ENCODE measurements at regions not wholly inside any gene's neighbourhood (a gene's known extent, or its start where the extent isn't known, plus 50 kb on each side); places are given as distances from the start of the nearest gene placed in this dataset.

DNA sequence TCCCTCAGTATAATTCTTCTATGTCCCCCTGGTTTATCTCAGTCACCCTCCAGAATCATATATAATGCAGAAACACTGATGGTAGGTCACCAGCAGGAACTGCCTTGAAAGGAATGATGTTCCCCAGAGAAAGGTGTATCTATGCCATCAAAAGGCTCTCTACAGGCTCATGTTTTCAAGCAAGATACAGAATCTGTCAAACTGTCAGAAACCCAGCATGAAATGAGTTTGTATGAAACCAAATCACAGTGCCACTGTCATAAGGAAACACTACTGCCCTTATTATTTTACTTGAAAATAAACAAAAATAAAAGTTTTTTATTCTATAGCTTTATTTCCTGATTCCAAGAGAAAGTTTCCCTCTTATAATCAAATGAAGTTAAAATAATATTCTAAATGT lies 1064.5 kb upstream of the DDX18 start:
- no peak overlapping the region for H3K4me3 ChIP-seq
- no peak overlapping the region for H2AFZ ChIP-seq
- H3K4me1 ChIP-seq (ENCODE audit: insufficient read depth) = peaks cover 9% of the 10 kb centered on the region
- no peak for ATAC-seq
- Mint-ChIP-seq H3K4me1 (peaks cover 10% of the 10 kb centered on the region), H3K4me3 (no peak overlapping the region), H3K27me3 (ENCODE audit: insufficient read depth, low read depth, poor library complexity) (no peaks in the 10 kb centered on the region), H3K36me3 (ENCODE audit: low read depth) (no peaks in the 10 kb centered on the region), H3K27ac (no peak overlapping the region), H3K9me3 (no peaks in the 10 kb centered on the region)
- H3K79me2 ChIP-seq (replicated peaks; ENCODE audit: insufficient read depth) = no peaks in the 10 kb centered on the region
- no peaks in the 10 kb centered on the region for H3F3A ChIP-seq (replicated peaks; ENCODE audit: low read depth)
- no peaks in the 10 kb centered on the region; the same call in 1 of the 2 replicates for H3K9me2 ChIP-seq (ENCODE audit: insufficient read depth)
- no peaks in the 10 kb centered on the region for H4K20me1 ChIP-seq (replicated peaks; ENCODE audit: insufficient read depth)
- no peak for DNase-seq (ENCODE audit: low spot score)
- H3K4me2 ChIP-seq = no peak overlapping the region
- H3K27me3 ChIP-seq (ENCODE audit: insufficient read depth) = no peaks in the 10 kb centered on the region
- H3K36me3 ChIP-seq (ENCODE audit: insufficient read depth) = no peaks in the 10 kb centered on the region
- TF ChIP-seq ZNF114 (CRISPR knock-in tag; IDR thresholded peaks at IDR 0.05) = no peak
- no peak for TF ChIP-seq CREB1 (CRISPR knock-in tag; IDR thresholded peaks at IDR 0.05; ENCODE audit: low read depth)
- no peak for TF ChIP-seq STAT1 (IDR thresholded peaks at IDR 0.05; ENCODE audit: unreplicated experiment)
- TF ChIP-seq, protein P1, sequence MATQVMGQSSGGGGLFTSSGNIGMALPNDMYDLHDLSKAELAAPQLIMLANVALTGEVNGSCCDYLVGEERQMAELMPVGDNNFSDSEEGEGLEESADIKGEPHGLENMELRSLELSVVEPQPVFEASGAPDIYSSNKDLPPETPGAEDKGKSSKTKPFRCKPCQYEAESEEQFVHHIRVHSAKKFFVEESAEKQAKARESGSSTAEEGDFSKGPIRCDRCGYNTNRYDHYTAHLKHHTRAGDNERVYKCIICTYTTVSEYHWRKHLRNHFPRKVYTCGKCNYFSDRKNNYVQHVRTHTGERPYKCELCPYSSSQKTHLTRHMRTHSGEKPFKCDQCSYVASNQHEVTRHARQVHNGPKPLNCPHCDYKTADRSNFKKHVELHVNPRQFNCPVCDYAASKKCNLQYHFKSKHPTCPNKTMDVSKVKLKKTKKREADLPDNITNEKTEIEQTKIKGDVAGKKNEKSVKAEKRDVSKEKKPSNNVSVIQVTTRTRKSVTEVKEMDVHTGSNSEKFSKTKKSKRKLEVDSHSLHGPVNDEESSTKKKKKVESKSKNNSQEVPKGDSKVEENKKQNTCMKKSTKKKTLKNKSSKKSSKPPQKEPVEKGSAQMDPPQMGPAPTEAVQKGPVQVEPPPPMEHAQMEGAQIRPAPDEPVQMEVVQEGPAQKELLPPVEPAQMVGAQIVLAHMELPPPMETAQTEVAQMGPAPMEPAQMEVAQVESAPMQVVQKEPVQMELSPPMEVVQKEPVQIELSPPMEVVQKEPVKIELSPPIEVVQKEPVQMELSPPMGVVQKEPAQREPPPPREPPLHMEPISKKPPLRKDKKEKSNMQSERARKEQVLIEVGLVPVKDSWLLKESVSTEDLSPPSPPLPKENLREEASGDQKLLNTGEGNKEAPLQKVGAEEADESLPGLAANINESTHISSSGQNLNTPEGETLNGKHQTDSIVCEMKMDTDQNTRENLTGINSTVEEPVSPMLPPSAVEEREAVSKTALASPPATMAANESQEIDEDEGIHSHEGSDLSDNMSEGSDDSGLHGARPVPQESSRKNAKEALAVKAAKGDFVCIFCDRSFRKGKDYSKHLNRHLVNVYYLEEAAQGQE (IDR thresholded peaks at IDR 0.05; ENCODE audit: unreplicated experiment) = no peak
- TF ChIP-seq JUNB (IDR thresholded peaks at IDR 0.05; ENCODE audit: unreplicated experiment) = no peak
- no peak for TF ChIP-seq NANOG (IDR thresholded peaks at IDR 0.05; ENCODE audit: borderline replicate concordance)
- TF ChIP-seq POLR2AphosphoS5 (IDR thresholded peaks at IDR 0.05; ENCODE audit: low read depth) = no peak
- no peak for TF ChIP-seq EZH2phosphoT487 (IDR thresholded peaks at IDR 0.05; ENCODE audit: unreplicated experiment)
- H3K27ac ChIP-seq (ENCODE audit: low read depth) = no peak overlapping the region

DNA sequence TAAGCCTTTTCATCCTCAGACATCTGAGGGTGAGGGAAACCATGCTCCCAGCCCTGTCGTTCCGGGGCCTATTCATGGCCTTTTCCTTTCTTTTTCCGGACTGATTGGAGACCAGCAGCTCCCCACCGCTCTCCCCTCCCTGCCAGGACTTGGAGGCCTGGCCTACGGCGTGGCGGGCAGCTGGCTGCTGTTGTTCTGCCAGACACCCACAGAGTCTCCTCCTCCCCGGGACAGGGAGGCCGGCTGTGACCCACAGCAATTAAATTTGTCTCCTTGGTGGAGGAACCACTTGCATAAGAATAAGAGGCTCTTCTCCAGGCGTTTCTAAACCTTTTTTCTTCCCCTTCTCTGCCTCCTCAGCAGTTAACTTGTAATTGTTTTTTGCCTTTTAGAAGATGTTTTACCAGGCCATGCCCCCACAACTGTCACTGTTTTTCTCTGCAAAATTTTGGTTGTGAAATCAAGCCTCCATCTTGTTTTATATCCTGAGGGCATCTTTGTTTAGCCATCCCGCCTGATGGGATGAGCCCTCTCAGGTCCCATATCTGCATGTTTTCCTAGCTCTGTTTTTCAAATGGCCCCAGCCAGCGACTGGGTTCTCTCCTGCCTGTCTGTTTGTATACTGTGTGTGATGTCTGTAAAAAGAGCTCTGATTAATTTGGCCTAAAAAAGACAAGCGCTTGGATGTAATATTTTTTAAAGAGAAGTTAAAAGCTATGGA lies 1060.0 kb upstream of the DDX18 start:
- H3K27me3 ChIP-seq (ENCODE audit: insufficient read depth) = no peaks in the 10 kb centered on the region
- peaks cover 15% of the 10 kb centered on the region for H3K4me1 ChIP-seq (ENCODE audit: insufficient read depth)
- no peaks in the 10 kb centered on the region for H3K79me2 ChIP-seq (replicated peaks; ENCODE audit: insufficient read depth)
- H3K27ac ChIP-seq (ENCODE audit: low read depth) = no peak overlapping the region; the same call in 1 of the 2 replicates
- H3K9me2 ChIP-seq (ENCODE audit: insufficient read depth) = peaks cover 4% of the 10 kb centered on the region; the same call in 1 of the 2 replicates
- peak overlapping the region; percentile 70 for H2AFZ ChIP-seq
- H4K20me1 ChIP-seq (replicated peaks; ENCODE audit: insufficient read depth) = no peaks in the 10 kb centered on the region
- H3K4me1 Mint-ChIP-seq = peaks cover 30% of the 10 kb centered on the region
- H3K36me3 Mint-ChIP-seq (ENCODE audit: low read depth) = no peaks in the 10 kb centered on the region
- H3K9me3 Mint-ChIP-seq = no peaks in the 10 kb centered on the region
- no peaks in the 10 kb centered on the region for H3K36me3 ChIP-seq (ENCODE audit: insufficient read depth)
- no peaks in the 10 kb centered on the region for H3K27me3 Mint-ChIP-seq (ENCODE audit: insufficient read depth, low read depth, poor library complexity)
- H3K27ac Mint-ChIP-seq = peak overlapping the region; percentile 82
- H3K4me3 Mint-ChIP-seq = peak overlapping the region; percentile 48
- peak overlapping the region; percentile 42 for H3K4me2 ChIP-seq
- peak; percentile 49 for DNase-seq (ENCODE audit: low spot score)
- no peaks in the 10 kb centered on the region for H3F3A ChIP-seq (replicated peaks; ENCODE audit: low read depth)
- ATAC-seq = peak; percentile 99
- TF ChIP-seq ZNF331 (CRISPR knock-in tag; IDR thresholded peaks at IDR 0.05; ENCODE audit: low read depth) = no peak
- no peak; the same call in 1 of the 2 replicates for TF ChIP-seq ZNF114 (CRISPR knock-in tag; IDR thresholded peaks at IDR 0.05)
- H3K4me3 ChIP-seq = peak overlapping the region; percentile 5; the same call in 1 of the 2 replicates
